ENCODE measurements at regions not wholly inside any gene's neighbourhood (a gene's known extent, or its start where the extent isn't known, plus 50 kb on each side); places are given as distances from the start of the nearest gene placed in this dataset.

- Histone ChIP-seq H3K27ac (ENCODE audit: insufficient read depth, low read depth, low read length, poor library complexity, severe bottlenecking) (no peak overlapping the region), H3K4me3 (ENCODE audit: insufficient read depth, low read depth, low read length) (no peak overlapping the region), H3K27me3 (ENCODE audit: control insufficient read depth, insufficient read depth, low read length, poor library complexity, severe bottlenecking) (no peaks in the 10 kb centered on the region), H3K9me3 (ENCODE audit: control insufficient read depth, low read length) (no peaks in the 10 kb centered on the region), H3K36me3 (ENCODE audit: control insufficient read depth, insufficient read depth, low read length) (no peaks in the 10 kb centered on the region), H3K4me1 (ENCODE audit: control insufficient read depth, insufficient read depth, low read length) (no peaks in the 10 kb centered on the region)
- WGBS, 2 experiments, result 82 to 91% methylated on average over 1 of the region's 1 CpG
Measured at GRCh38 chr2:35870713-35871112, 484.9 kb upstream of the CRIM1 start.

GRCh38 chr2:35864141-35864540 is 491.4 kb upstream of the CRIM1 start:
- H3K36me3 ChIP-seq (ENCODE audit: control insufficient read depth, insufficient read depth, low read length), result no peaks in the 10 kb centered on the region
- no peaks in the 10 kb centered on the region for H3K27me3 ChIP-seq (ENCODE audit: control insufficient read depth, insufficient read depth, low read length, poor library complexity, severe bottlenecking)
- no peak overlapping the region for H3K4me3 ChIP-seq (ENCODE audit: insufficient read depth, low read depth, low read length)
- no peaks in the 10 kb centered on the region for H3K4me1 ChIP-seq (ENCODE audit: control insufficient read depth, insufficient read depth, low read length)
- WGBS, 2 experiments, result 79 to 91% methylated on average over 1 of the region's 2 CpGs
- no peaks in the 10 kb centered on the region for H3K9me3 ChIP-seq (ENCODE audit: control insufficient read depth, low read length)
- H3K27ac ChIP-seq (ENCODE audit: insufficient read depth, low read depth, low read length, poor library complexity, severe bottlenecking), result no peak overlapping the region

- no peak overlapping the region for H3K4me3 ChIP-seq (ENCODE audit: insufficient read depth, low read depth, low read length)
- no peaks in the 10 kb centered on the region for H3K4me1 ChIP-seq (ENCODE audit: control insufficient read depth, insufficient read depth, low read length)
- H3K27ac ChIP-seq (ENCODE audit: insufficient read depth, low read depth, low read length, poor library complexity, severe bottlenecking), result no peak overlapping the region
- no peaks in the 10 kb centered on the region for H3K27me3 ChIP-seq (ENCODE audit: control insufficient read depth, insufficient read depth, low read length, poor library complexity, severe bottlenecking)
- WGBS, 2 experiments, result no CpG with 5 or more reads among the region's 1 CpG
- H3K9me3 ChIP-seq (ENCODE audit: control insufficient read depth, low read length), result no peaks in the 10 kb centered on the region
- no peaks in the 10 kb centered on the region for H3K36me3 ChIP-seq (ENCODE audit: control insufficient read depth, insufficient read depth, low read length)
Measured at GRCh38 chr2:35858216-35858615, 497.4 kb upstream of the CRIM1 start.

DNA sequence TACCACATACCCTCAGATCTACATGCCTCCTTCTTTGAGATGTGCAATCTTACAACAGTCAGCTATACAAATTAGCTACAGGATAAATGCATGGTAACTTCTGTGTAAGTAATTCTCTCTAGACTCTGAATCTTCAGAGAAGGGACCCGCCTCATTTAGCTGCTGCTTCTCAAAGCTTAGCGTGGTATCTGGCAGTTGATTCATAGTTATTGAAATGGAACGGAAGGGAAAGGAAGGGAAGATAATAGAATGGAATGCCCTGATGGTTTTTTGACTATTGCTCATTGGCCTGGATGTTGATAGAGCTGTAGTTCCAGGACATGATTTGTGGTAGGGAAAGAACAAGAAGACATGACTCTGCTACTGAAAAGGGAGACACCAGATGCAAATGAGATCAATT is 498.1 kb upstream of the CRIM1 start:
- H3K9me3 ChIP-seq (ENCODE audit: control insufficient read depth, low read length), result no peaks in the 10 kb centered on the region
- H3K4me3 ChIP-seq (ENCODE audit: insufficient read depth, low read depth, low read length), result no peak overlapping the region
- H3K27me3 ChIP-seq (ENCODE audit: control insufficient read depth, insufficient read depth, low read length, poor library complexity, severe bottlenecking), result no peaks in the 10 kb centered on the region
- no peak overlapping the region for H3K27ac ChIP-seq (ENCODE audit: insufficient read depth, low read depth, low read length, poor library complexity, severe bottlenecking)
- no peaks in the 10 kb centered on the region for H3K4me1 ChIP-seq (ENCODE audit: control insufficient read depth, insufficient read depth, low read length)
- 84 to 86% methylated on average over 3 of the region's 3 CpGs for WGBS, 2 experiments
- no peaks in the 10 kb centered on the region for H3K36me3 ChIP-seq (ENCODE audit: control insufficient read depth, insufficient read depth, low read length)

DNA sequence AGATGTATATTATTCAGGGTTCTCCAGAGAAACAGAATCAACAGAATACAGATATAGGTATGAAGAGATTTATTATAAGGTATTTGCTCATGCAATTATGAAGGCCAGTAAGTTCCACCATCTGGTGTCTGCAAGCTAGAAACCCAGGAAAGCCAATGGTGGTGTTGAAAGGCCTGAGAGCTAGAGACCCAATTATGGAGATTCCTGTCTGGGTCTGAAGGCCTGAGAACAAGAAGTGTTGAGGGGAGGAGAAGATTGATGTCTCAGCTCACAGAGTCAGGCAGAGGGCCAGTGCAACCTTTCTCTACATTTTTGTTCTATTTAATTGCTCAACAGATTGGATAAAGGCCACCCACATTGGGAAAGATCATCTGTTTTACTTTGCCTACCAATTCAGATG is 524.2 kb upstream of the CRIM1 start:
- H3K4me3 ChIP-seq (ENCODE audit: insufficient read depth, low read depth, low read length), result no peak overlapping the region
- no peaks in the 10 kb centered on the region for H3K4me1 ChIP-seq (ENCODE audit: control insufficient read depth, insufficient read depth, low read length)
- H3K27ac ChIP-seq (ENCODE audit: insufficient read depth, low read depth, low read length, poor library complexity, severe bottlenecking), result no peak overlapping the region
- H3K9me3 ChIP-seq (ENCODE audit: control insufficient read depth, low read length), result no peaks in the 10 kb centered on the region
- H3K27me3 ChIP-seq (ENCODE audit: control insufficient read depth, insufficient read depth, low read length, poor library complexity, severe bottlenecking), result no peaks in the 10 kb centered on the region
- no peaks in the 10 kb centered on the region for H3K36me3 ChIP-seq (ENCODE audit: control insufficient read depth, insufficient read depth, low read length)

DNA sequence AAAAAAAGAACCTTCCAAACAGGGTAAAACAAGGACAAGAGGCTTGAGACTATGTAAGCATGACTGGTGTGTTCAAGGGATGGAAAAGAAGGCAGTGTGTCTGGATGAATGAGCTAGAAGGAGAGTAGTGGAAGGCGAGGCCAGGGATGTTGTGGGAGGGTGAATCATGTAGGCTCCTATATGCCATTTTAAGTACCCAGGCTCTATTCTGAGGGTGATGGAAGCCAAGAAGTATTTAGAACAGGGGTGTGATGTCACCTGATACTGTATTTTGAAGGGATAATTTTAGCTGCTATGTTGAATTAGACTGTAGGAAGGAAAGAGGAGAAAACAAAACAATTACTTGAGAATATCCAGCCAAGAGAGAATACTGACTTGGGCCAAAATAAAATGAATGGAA is 524.7 kb upstream of the CRIM1 start:
- 97 to 100% methylated on average over 1 of the region's 1 CpG for WGBS, 2 experiments
- Histone ChIP-seq H3K27me3 (ENCODE audit: control insufficient read depth, insufficient read depth, low read length, poor library complexity, severe bottlenecking) (no peaks in the 10 kb centered on the region), H3K4me1 (ENCODE audit: control insufficient read depth, insufficient read depth, low read length) (no peaks in the 10 kb centered on the region), H3K9me3 (ENCODE audit: control insufficient read depth, low read length) (no peaks in the 10 kb centered on the region), H3K36me3 (ENCODE audit: control insufficient read depth, insufficient read depth, low read length) (no peaks in the 10 kb centered on the region), H3K27ac (ENCODE audit: insufficient read depth, low read depth, low read length, poor library complexity, severe bottlenecking) (no peak overlapping the region), H3K4me3 (ENCODE audit: insufficient read depth, low read depth, low read length) (no peak overlapping the region)

DNA sequence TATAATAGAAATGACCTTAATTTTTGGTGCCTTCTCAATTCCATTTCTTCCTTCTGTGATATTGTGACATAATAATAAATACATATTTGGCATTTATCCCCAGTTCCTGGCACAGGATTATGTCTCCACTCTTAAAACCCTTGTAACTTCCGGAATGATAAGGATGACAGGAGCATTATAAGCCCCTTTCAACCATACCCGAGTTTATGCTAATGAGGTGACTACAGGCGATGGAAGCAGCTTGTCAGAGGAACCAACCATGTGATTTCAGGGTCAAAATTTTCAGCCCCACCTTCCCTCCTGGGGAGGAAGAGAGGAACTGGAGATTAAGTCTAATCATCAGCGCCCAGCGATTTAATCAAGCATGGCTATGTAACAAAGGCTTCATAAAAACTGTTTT is 528.5 kb upstream of the CRIM1 start:
- no peaks in the 10 kb centered on the region for H3K9me3 ChIP-seq (ENCODE audit: control insufficient read depth, low read length)
- H3K4me1 ChIP-seq (ENCODE audit: control insufficient read depth, insufficient read depth, low read length), result peaks cover 8% of the 10 kb centered on the region
- 94 to 95% methylated on average over 5 of the region's 5 CpGs for WGBS, 2 experiments
- no peaks in the 10 kb centered on the region for H3K27me3 ChIP-seq (ENCODE audit: control insufficient read depth, insufficient read depth, low read length, poor library complexity, severe bottlenecking)
- H3K27ac ChIP-seq (ENCODE audit: insufficient read depth, low read depth, low read length, poor library complexity, severe bottlenecking), result no peak overlapping the region
- no peaks in the 10 kb centered on the region for H3K36me3 ChIP-seq (ENCODE audit: control insufficient read depth, insufficient read depth, low read length)
- H3K4me3 ChIP-seq (ENCODE audit: insufficient read depth, low read depth, low read length), result no peak overlapping the region

- H3K4me3 ChIP-seq (ENCODE audit: insufficient read depth, low read depth, low read length), result no peak overlapping the region
- peaks cover 16% of the 10 kb centered on the region for H3K4me1 ChIP-seq (ENCODE audit: control insufficient read depth, insufficient read depth, low read length)
- 3 to 6% methylated on average over 3 of the region's 3 CpGs for WGBS, 2 experiments
- H3K36me3 ChIP-seq (ENCODE audit: control insufficient read depth, insufficient read depth, low read length), result no peaks in the 10 kb centered on the region
- H3K9me3 ChIP-seq (ENCODE audit: control insufficient read depth, low read length), result no peaks in the 10 kb centered on the region
- no peak overlapping the region for H3K27ac ChIP-seq (ENCODE audit: insufficient read depth, low read depth, low read length, poor library complexity, severe bottlenecking)
- no peaks in the 10 kb centered on the region for H3K27me3 ChIP-seq (ENCODE audit: control insufficient read depth, insufficient read depth, low read length, poor library complexity, severe bottlenecking)
Measured at GRCh38 chr2:35822716-35823115, 532.9 kb upstream of the CRIM1 start.

- peaks cover 16% of the 10 kb centered on the region for H3K4me1 ChIP-seq (ENCODE audit: control insufficient read depth, insufficient read depth, low read length)
- H3K27me3 ChIP-seq (ENCODE audit: control insufficient read depth, insufficient read depth, low read length, poor library complexity, severe bottlenecking), result no peaks in the 10 kb centered on the region
- 0 to 4% methylated on average over 2 of the region's 2 CpGs for WGBS, 2 experiments
- no peak overlapping the region for H3K27ac ChIP-seq (ENCODE audit: insufficient read depth, low read depth, low read length, poor library complexity, severe bottlenecking)
- no peaks in the 10 kb centered on the region for H3K9me3 ChIP-seq (ENCODE audit: control insufficient read depth, low read length)
- no peak overlapping the region for H3K4me3 ChIP-seq (ENCODE audit: insufficient read depth, low read depth, low read length)
- H3K36me3 ChIP-seq (ENCODE audit: control insufficient read depth, insufficient read depth, low read length), result no peaks in the 10 kb centered on the region
Measured at GRCh38 chr2:35821675-35822074, 533.9 kb upstream of the CRIM1 start.

- Histone ChIP-seq H3K27me3 (ENCODE audit: control insufficient read depth, insufficient read depth, low read length, poor library complexity, severe bottlenecking) (no peaks in the 10 kb centered on the region), H3K9me3 (ENCODE audit: control insufficient read depth, low read length) (no peaks in the 10 kb centered on the region), H3K36me3 (ENCODE audit: control insufficient read depth, insufficient read depth, low read length) (no peaks in the 10 kb centered on the region), H3K4me1 (ENCODE audit: control insufficient read depth, insufficient read depth, low read length) (peaks cover 16% of the 10 kb centered on the region), H3K4me3 (ENCODE audit: insufficient read depth, low read depth, low read length) (no peak overlapping the region), H3K27ac (ENCODE audit: insufficient read depth, low read depth, low read length, poor library complexity, severe bottlenecking) (no peak overlapping the region)
- WGBS, 2 experiments, result 88 to 90% methylated on average over 1 to 2 of the region's 2 CpGs
Measured at GRCh38 chr2:35820391-35820790, 535.2 kb upstream of the CRIM1 start.

GRCh38 chr2:35819033-35819432 is 536.5 kb upstream of the CRIM1 start:
- peaks cover 16% of the 10 kb centered on the region for H3K4me1 ChIP-seq (ENCODE audit: control insufficient read depth, insufficient read depth, low read length)
- no peak overlapping the region for H3K27ac ChIP-seq (ENCODE audit: insufficient read depth, low read depth, low read length, poor library complexity, severe bottlenecking)
- H3K36me3 ChIP-seq (ENCODE audit: control insufficient read depth, insufficient read depth, low read length), result no peaks in the 10 kb centered on the region
- H3K27me3 ChIP-seq (ENCODE audit: control insufficient read depth, insufficient read depth, low read length, poor library complexity, severe bottlenecking), result no peaks in the 10 kb centered on the region
- 83 to 87% methylated on average over 2 of the region's 2 CpGs for WGBS, 2 experiments
- no peak overlapping the region for H3K4me3 ChIP-seq (ENCODE audit: insufficient read depth, low read depth, low read length)
- no peaks in the 10 kb centered on the region for H3K9me3 ChIP-seq (ENCODE audit: control insufficient read depth, low read length)

All from ectodermal cell (in vitro differentiated cells).